Activated CD8-positive, alpha-beta memory T cell treated with anti-CD3 and anti-CD28 coated beads, Interleukin-2, amount 50 U/mL, for 4 hours (primary cell): ENCODE measurements at regions not wholly inside any gene's neighbourhood (a gene's known extent, or its start where the extent isn't known, plus 50 kb on each side); places are given as distances from the start of the nearest gene placed in this dataset.

ENCODE experiments used
- DNase-seq: peaks from one replicate; pipeline ENCODE4 v3.0.0-alpha.2; 2020

- no peak for DNase-seq
Observed at GRCh38 chr5:90185897-90186468, 223.6 kb downstream of the CETN3 start.

- no peak for DNase-seq
Observed at GRCh38 chr5:90184764-90185163, 224.8 kb downstream of the CETN3 start.

- no peak for DNase-seq
Observed at GRCh38 chr5:90182726-90183125, 226.8 kb downstream of the CETN3 start.

- no peak for DNase-seq
Observed at GRCh38 chr5:90174236-90174635, 235.3 kb downstream of the CETN3 start.

GRCh38 chr5:90173299-90174030 lies 236.1 kb downstream of the CETN3 start:
- DNase-seq, result no peak

GRCh38 chr5:90171466-90171865 lies 238.1 kb downstream of the CETN3 start:
- DNase-seq, result no peak

GRCh38 chr5:90170261-90170660 lies 239.3 kb downstream of the CETN3 start:
- no peak for DNase-seq

- DNase-seq, result no peak
Observed at GRCh38 chr5:90169078-90169477, 240.5 kb downstream of the CETN3 start.

- no peak for DNase-seq
Observed at GRCh38 chr5:90168399-90168798, 241.2 kb downstream of the CETN3 start.

- DNase-seq, result no peak
Observed at GRCh38 chr5:90166816-90167215, 242.7 kb downstream of the CETN3 start.

- no peak for DNase-seq
Observed at GRCh38 chr5:90162324-90162723, 247.2 kb downstream of the CETN3 start.

- no peak for DNase-seq
Observed at GRCh38 chr5:90161414-90161813, 248.1 kb downstream of the CETN3 start.

GRCh38 chr5:90158131-90158530 lies 251.4 kb downstream of the CETN3 start:
- no peak for DNase-seq

GRCh38 chr5:90153031-90153430 lies 256.5 kb downstream of the CETN3 start:
- DNase-seq, result no peak

- no peak for DNase-seq
Observed at GRCh38 chr5:90144625-90145327, 264.8 kb downstream of the CETN3 start.

GRCh38 chr5:90142541-90142940 lies 267.0 kb downstream of the CETN3 start:
- no peak for DNase-seq

- DNase-seq, result no peak
Observed at GRCh38 chr5:90141984-90142383, 267.6 kb downstream of the CETN3 start.

GRCh38 chr5:90136952-90137528 lies 272.5 kb downstream of the CETN3 start:
- no peak for DNase-seq

GRCh38 chr5:90135779-90136378 lies 273.7 kb downstream of the CETN3 start:
- DNase-seq, result no peak

- DNase-seq, result no peak
Observed at GRCh38 chr5:90134892-90135291, 274.7 kb downstream of the CETN3 start.

GRCh38 chr5:90134381-90134780 lies 275.2 kb downstream of the CETN3 start:
- DNase-seq, result no peak

- DNase-seq, result no peak
Observed at GRCh38 chr5:90133941-90134340, 275.6 kb downstream of the CETN3 start.

GRCh38 chr5:90131383-90132133 lies 278.0 kb downstream of the CETN3 start:
- DNase-seq, result no peak
